ENCODE measurements at regions not wholly inside any gene's neighbourhood (a gene's known extent, or its start where the extent isn't known, plus 50 kb on each side); places are given as distances from the start of the nearest gene placed in this dataset.

- TF ChIP-seq CTCF (conservative IDR thresholded peaks at IDR 0.05), result no peak
- no peak overlapping the region for H3K27ac ChIP-seq
These were observed 85.3 kb downstream of the CNTN3 start for GRCh38 chr3:74529145-74529544.

DNA sequence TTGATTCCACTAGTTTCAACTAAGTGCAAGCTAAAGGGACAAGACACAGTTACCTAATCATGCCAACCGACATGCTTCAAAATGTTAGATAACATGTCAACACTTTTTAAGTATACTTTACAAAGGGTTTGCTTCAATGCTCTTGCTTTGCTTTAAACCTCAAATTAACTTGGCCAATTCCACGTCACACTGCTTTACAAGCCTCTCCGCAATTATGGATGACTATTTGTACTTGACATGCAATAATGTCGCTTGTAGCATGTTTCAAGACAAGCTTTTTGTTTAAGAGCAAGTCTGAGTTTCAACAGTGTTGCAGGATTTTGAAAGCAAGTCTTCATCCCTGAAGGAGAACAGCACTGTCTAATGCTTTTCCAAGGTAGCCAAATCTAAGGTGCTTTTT lies 86.9 kb downstream of the CNTN3 start:
- TF ChIP-seq CTCF (conservative IDR thresholded peaks at IDR 0.05), result no peak
- H3K27ac ChIP-seq, result no peak overlapping the region

DNA sequence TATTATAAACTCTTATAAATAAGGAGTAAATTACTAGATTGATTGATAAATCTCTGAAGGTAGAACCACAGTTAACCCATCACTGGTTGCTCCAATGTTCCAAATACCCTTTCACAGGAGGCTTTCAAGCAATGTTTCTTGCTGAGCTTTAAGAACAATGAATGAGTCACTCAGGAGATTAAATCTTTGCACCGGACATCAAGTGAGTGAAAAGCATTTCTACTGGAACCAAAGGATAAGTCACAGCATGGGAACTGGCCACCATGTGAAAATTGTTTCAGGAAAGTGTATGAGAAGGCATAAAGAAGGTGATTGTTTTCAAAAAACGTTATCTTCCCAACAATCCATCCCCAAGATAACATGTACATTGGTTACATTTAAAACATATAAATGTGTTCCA lies 90.6 kb downstream of the CNTN3 start:
- no peak overlapping the region for H3K27ac ChIP-seq
- no peak for TF ChIP-seq CTCF (conservative IDR thresholded peaks at IDR 0.05)

- no peak overlapping the region for H3K27ac ChIP-seq
- TF ChIP-seq CTCF (conservative IDR thresholded peaks at IDR 0.05), result no peak
These were observed 93.6 kb downstream of the CNTN3 start for GRCh38 chr3:74520895-74521294.

- no peak overlapping the region for H3K27ac ChIP-seq
- TF ChIP-seq CTCF (conservative IDR thresholded peaks at IDR 0.05), result no peak
These were observed 95.8 kb downstream of the CNTN3 start for GRCh38 chr3:74518610-74519009.

DNA sequence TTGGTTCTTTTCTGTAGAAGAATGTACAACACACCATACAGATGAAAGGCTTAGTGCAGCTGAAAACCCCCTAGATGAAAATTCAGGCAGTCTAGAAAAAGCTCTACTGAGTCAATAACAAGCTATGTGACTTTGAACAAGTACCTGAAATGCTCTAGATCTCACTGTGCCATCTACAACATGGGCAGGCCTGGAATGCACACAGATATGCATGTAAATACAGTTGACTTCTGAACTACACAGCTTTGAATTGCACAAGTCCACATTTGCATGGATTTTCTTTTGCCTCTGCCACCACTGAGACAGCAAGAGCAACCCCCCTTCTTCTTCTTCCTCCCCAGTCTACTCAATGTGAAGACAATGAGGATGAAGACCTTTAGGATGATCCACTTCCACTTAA lies 98.4 kb downstream of the CNTN3 start:
- no peak for TF ChIP-seq CTCF (conservative IDR thresholded peaks at IDR 0.05)
- no peak overlapping the region for H3K27ac ChIP-seq

- no peak for TF ChIP-seq CTCF (conservative IDR thresholded peaks at IDR 0.05)
- H3K27ac ChIP-seq, result no peak overlapping the region
These were observed 99.0 kb downstream of the CNTN3 start for GRCh38 chr3:74515451-74515850.

DNA sequence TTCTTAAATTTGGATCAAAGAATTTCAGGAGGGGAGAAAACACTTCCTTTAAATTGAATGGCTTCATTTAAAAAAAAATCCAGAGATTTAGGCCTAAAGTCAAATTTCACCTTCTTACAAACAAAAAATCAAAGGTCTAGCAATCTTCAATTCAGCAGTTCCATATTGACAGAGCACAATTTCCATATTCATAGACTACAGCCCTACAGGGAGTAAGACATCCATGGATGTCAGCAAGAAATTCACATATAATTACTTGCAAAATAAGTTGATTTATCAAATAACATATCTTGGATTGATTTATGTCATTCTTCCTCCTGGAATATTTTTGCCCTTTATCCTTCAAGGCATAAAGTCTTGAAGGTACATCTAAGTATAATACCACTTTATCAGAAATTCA lies 103.4 kb downstream of the CNTN3 start:
- no peak overlapping the region for H3K27ac ChIP-seq
- no peak for TF ChIP-seq CTCF (conservative IDR thresholded peaks at IDR 0.05)
